ENCODE measurements at regions not wholly inside any gene's neighbourhood (a gene's known extent, or its start where the extent isn't known, plus 50 kb on each side); places are given as distances from the start of the nearest gene placed in this dataset.

DNA sequence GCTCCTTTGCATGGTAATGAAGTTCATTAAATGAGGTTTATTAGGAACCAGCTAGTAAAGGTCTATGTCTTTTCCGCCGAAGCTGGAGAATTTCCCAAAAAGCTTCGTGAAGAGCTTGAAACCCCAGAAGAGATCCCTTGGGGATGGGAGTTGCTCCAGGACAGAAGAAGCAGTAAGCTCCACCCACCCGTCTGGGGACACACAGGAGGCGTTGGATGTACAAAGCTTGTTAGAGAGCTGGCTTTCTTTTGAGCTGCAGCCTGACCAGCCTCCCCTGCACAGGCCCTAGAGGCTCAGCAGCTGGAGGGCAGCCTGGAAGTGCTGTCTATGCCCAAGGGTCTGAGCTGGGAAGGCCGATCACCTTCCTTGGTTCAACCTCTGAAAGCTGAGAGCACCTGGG lies 147.4 kb upstream of the SDK2 start:
- TF ChIP-seq POLR2AphosphoS5 (IDR thresholded peaks at IDR 0.05) (no peak), CTCF (IDR thresholded peaks at IDR 0.05) (no peak), EP300 (IDR thresholded peaks at IDR 0.05; ENCODE audit: low read depth) (no peak), POLR2A (IDR thresholded peaks at IDR 0.05) (no peak)

Data from transverse colon (tissue), 4 donors.